ENCODE measurements at regions not wholly inside any gene's neighbourhood (a gene's known extent, or its start where the extent isn't known, plus 50 kb on each side); places are given as distances from the start of the nearest gene placed in this dataset.
A peak's percentile ranks its signal among the peaks of the same experiment; 100 is the strongest.

DNA sequence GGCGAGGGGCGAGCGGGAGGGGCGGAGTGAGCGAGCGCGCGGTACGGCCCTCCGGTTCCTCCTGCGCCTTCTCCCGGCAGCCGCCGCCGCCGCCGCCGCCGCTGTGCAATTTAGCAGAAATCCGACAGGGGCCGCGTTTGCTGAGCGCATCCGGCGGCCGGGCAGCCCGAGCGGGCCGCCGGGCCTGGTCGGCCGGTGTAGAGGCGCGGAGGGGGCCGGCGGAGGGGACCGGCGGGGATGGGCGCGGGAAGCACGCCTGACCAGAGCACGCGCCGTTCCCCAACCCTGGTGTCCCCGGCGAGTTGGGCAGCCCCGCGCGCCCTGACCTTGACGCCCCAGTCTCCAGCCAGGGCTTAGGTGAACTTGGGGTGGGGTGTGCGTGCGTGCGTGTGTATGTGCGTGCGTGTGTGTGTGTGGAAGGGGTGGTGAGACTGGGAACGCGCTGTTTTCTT, 144.5 kb upstream of the ZNF536 start:
- H3K4me3 ChIP-seq (ENCODE audit: low read length in 2 of 2), result peak overlapping the region; percentile 49 to 71
- no peaks in the 10 kb centered on the region for H3K9me3 ChIP-seq (ENCODE audit: control insufficient read depth in 2 of 2, low read length in 2 of 2)
- H3K27ac ChIP-seq (ENCODE audit: low read length), result no peak overlapping the region
- no peak overlapping the region for H3K9ac ChIP-seq (ENCODE audit: low read length in 2 of 2)
- peaks cover 51 to 78% of the 10 kb centered on the region in 2 donors for H3K27me3 ChIP-seq (ENCODE audit: control insufficient read depth in 1 of 2, insufficient read depth in 2 of 2, low read length in 2 of 2)
- peaks cover 36% of the 10 kb centered on the region for H3K4me1 ChIP-seq (ENCODE audit: control insufficient read depth, insufficient read depth, low read length)
- no peaks in the 10 kb centered on the region for H3K36me3 ChIP-seq (ENCODE audit: control insufficient read depth in 2 of 2, insufficient read depth in 2 of 2, low read length in 2 of 2)

DNA sequence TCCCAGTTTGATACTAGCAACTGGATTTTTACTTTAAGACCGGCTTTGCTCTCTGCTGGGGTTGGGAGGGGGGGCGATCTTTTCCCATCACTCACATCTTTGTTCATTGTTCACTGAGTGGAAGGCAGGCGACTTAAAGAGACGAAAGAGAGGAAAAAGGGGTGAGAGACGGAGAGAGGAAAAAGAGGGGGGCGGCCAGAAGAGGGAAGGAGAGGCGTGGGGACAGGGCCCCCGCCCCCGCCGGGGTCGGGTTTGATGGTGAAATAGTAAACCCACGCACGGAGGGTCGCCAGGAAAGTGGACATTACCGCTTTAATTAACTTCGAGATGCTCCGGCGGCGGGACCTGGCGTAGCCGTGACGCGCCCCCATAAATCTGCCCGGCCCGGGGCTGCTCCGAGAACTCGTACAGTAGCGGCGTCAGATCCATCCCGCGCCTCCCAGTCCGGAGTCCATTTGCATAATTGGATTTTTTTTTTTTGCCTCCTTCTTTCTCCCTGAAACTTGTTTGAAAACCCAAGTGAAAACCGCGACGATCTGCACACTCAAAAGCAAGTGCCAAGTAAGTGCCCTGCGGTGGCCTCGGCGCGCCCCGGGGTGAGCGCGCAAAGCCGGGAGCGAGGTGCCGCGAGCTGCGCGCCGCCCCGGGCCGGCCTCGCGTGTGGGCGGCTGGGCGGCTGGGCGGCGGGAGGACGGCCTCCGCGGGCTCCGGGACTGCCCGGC, 143.9 kb upstream of the ZNF536 start:
- no peak overlapping the region for H3K9ac ChIP-seq (ENCODE audit: low read length in 2 of 2)

DNA sequence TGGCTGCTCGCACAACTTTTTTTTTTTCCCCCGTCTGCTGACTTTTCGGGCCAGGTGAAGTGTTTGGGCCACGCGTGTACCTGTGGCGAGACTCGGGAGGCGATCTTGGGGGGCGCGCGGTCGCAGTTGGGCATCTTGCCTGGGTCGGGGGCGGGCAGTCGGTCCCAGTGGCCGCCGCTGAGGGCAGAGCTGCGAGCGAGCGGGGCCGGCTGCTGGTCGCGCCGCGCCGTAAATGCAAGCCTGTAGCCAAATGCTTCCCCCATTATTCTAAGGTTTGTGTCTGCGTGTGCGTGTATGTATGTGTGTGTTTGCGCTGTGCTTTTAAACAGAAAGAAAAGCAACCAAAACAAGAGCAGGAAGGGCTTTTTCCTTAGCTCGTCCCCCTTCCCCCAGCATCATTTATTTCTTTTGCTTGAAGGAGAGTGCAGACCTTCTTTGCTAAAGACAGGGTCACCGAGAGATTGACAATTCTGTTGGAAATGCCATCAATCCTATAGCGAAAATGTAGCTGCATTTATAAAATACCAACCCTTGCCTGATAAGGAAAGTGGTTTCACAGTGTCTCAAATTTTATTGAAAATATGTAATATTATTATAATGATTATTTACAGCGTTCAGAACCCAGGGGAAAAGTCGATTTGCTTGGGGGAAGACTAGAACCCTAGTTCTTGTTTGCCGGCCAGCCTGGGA, 143.2 kb upstream of the ZNF536 start:
- H3K27me3 ChIP-seq (ENCODE audit: control insufficient read depth in 1 of 2, insufficient read depth in 2 of 2, low read length in 2 of 2), result peaks cover 52 to 69% of the 10 kb centered on the region in 2 donors
- H3K36me3 ChIP-seq (ENCODE audit: control insufficient read depth in 2 of 2, insufficient read depth in 2 of 2, low read length in 2 of 2), result no peaks in the 10 kb centered on the region
- H3K9me3 ChIP-seq (ENCODE audit: control insufficient read depth in 2 of 2, low read length in 2 of 2), result no peaks in the 10 kb centered on the region
- H3K4me1 ChIP-seq (ENCODE audit: control insufficient read depth, insufficient read depth, low read length), result peaks cover 36% of the 10 kb centered on the region
- no peak overlapping the region for H3K27ac ChIP-seq (ENCODE audit: low read length)
- H3K9ac ChIP-seq (ENCODE audit: low read length in 2 of 2), result no peak overlapping the region
- H3K4me3 ChIP-seq (ENCODE audit: low read length in 2 of 2), result peak overlapping the region in 1 of 2 donors; percentile 71

More for the DNA sequence above, 143.9 kb upstream of the ZNF536 start:
- no peaks in the 10 kb centered on the region for H3K36me3 ChIP-seq (ENCODE audit: control insufficient read depth in 2 of 2, insufficient read depth in 2 of 2, low read length in 2 of 2)
- H3K27ac ChIP-seq (ENCODE audit: low read length), result no peak overlapping the region
- H3K4me1 ChIP-seq (ENCODE audit: control insufficient read depth, insufficient read depth, low read length), result peaks cover 36% of the 10 kb centered on the region
- no peaks in the 10 kb centered on the region for H3K9me3 ChIP-seq (ENCODE audit: control insufficient read depth in 2 of 2, low read length in 2 of 2)
- peaks cover 48 to 72% of the 10 kb centered on the region in 2 donors for H3K27me3 ChIP-seq (ENCODE audit: control insufficient read depth in 1 of 2, insufficient read depth in 2 of 2, low read length in 2 of 2)
- H3K4me3 ChIP-seq (ENCODE audit: low read length in 2 of 2), result peak overlapping the region; percentile 49 to 71

DNA sequence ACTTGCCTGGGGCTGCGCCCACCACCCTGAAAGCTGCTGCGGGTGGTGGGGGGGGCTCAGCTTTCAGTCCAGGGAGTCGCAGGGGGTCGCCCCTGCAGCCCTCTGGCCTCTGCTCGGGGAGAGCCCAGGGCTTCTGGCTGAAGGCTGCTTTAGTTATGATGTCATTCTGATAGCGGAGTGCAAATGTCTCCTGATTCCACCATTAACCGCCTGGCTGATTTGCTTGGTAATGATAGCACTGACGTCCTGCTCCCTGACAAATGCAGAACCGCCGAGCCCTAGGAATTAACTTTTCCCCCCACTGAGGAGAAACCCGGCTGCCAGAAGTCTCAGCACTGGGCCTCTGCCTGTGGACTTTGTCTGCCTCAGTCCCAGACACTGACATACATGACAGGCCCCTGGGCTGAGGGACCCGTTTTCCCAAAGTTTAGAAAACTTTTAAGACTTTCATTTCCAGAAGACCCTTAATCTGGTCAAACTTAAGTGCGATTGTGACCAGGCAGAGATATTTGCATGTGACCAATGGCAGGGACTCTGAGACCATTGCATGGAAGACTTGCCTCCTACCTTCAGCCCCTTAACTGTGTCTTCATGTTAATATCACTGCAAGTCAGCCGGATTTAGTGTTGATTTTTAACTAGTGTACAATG, 142.5 kb upstream of the ZNF536 start:
- H3K36me3 ChIP-seq (ENCODE audit: control insufficient read depth in 2 of 2, insufficient read depth in 2 of 2, low read length in 2 of 2), result no peaks in the 10 kb centered on the region
- H3K9ac ChIP-seq (ENCODE audit: low read length in 2 of 2), result no peak overlapping the region
- peaks cover 48 to 62% of the 10 kb centered on the region in 2 donors for H3K27me3 ChIP-seq (ENCODE audit: control insufficient read depth in 1 of 2, insufficient read depth in 2 of 2, low read length in 2 of 2)
- H3K9me3 ChIP-seq (ENCODE audit: control insufficient read depth in 2 of 2, low read length in 2 of 2), result no peaks in the 10 kb centered on the region
- H3K4me3 ChIP-seq (ENCODE audit: low read length in 2 of 2), result no peak overlapping the region
- H3K27ac ChIP-seq (ENCODE audit: low read length), result no peak overlapping the region
- H3K4me1 ChIP-seq (ENCODE audit: control insufficient read depth, insufficient read depth, low read length), result peaks cover 36% of the 10 kb centered on the region

DNA sequence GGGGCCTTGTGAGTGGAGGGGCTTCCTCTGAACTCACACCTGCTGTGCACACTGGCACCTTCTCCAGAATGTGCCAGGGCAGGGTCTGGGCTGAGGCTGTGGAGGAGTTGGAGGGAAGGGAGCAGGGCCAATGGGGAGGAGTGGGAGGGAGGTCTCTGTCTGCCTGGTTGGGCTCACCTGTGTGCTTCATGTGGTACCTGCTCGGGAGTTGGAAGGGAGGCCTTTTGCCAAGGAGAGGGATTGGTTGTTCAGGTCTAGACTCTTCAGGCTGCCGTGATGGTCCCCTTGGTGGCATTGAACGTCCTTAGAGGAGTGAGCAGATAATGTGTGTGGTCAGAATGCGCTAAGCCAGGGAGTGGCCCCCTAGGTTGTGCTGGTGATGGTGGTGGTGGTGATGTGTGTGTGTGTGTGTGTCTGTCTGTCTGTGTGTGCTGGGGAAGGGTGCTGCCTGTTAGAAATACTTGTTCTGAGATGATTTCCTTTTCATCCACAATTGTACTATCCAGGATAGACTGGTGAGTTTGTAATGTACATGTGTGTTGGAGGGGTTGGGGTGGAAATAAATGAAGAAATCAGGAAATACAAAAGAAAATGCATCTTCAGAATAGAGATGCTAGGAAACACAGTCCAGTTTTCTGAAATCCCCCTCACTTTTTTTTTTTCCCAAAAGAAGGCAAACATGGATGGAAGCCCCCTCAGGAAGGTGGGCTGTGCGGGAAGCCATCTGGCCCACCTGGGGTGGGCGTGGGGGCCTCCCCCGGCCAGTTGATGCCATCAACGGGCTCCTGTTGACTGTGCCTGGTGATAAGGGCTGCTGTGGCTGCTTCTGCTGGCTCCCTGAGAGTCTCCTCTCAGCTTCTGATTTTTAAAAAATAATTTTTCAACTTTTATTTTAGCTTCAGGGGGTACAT, 140.5 kb upstream of the ZNF536 start:
- peaks cover 43 to 50% of the 10 kb centered on the region in 2 donors for H3K27me3 ChIP-seq (ENCODE audit: control insufficient read depth in 1 of 2, insufficient read depth in 2 of 2, low read length in 2 of 2)

DNA sequence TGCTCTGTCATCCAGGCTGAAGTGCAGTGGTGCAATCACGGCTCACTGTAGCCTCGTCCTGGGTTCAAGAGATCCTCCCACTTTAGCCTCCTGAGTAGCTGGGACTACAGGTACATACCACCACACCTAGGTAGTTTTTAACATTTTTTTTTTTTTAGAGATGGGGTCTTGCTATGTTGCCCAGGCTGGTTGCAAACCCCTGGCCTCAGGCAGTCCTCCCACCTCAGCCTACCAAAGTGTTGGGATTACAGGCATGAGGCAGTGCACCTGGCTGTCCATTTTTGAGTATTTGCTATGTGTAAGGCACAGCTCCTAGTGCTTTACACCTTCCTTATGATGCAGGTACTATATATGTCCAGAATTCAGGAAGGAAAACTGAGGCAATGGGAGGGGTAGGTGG, 138.8 kb upstream of the ZNF536 start:
- H3K4me3 ChIP-seq (ENCODE audit: low read length in 2 of 2), result no peak overlapping the region
- H3K27me3 ChIP-seq (ENCODE audit: control insufficient read depth in 1 of 2, insufficient read depth in 2 of 2, low read length in 2 of 2), result peaks cover 40 to 41% of the 10 kb centered on the region in 2 donors
- H3K36me3 ChIP-seq (ENCODE audit: control insufficient read depth in 2 of 2, insufficient read depth in 2 of 2, low read length in 2 of 2), result no peaks in the 10 kb centered on the region
- no peak overlapping the region for H3K9ac ChIP-seq (ENCODE audit: low read length in 2 of 2)
- no peak overlapping the region for H3K27ac ChIP-seq (ENCODE audit: low read length)
- peaks cover 6% of the 10 kb centered on the region for H3K4me1 ChIP-seq (ENCODE audit: control insufficient read depth, insufficient read depth, low read length)
- no peaks in the 10 kb centered on the region for H3K9me3 ChIP-seq (ENCODE audit: control insufficient read depth in 2 of 2, low read length in 2 of 2)

More for the DNA sequence above, 140.5 kb upstream of the ZNF536 start:
- Histone ChIP-seq H3K9ac (ENCODE audit: low read length in 2 of 2) (no peak overlapping the region), H3K4me1 (ENCODE audit: control insufficient read depth, insufficient read depth, low read length) (peaks cover 23% of the 10 kb centered on the region), H3K4me3 (ENCODE audit: low read length in 2 of 2) (no peak overlapping the region), H3K9me3 (ENCODE audit: control insufficient read depth in 2 of 2, low read length in 2 of 2) (no peaks in the 10 kb centered on the region), H3K27ac (ENCODE audit: low read length) (no peak overlapping the region), H3K36me3 (ENCODE audit: control insufficient read depth in 2 of 2, insufficient read depth in 2 of 2, low read length in 2 of 2) (no peaks in the 10 kb centered on the region)

DNA sequence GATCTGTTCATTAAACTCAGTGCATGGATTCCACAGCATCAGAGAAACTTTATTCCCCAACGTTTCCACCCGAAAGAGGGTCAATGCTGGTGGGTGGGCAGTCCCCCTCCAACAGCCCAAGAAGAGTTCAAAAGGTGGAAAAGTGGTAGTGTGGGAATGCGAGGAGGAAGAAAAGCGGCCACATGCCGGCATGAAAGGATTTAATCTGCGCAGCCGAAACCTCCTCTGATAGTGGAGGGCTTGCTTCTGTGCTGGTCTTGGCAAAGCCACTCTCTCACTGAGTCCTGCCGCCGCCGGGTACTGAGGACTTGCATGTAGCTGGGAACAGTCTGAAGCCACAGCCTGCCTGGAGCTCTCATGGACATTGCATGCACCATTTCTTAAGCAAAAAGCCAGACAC, 136.2 kb upstream of the ZNF536 start:
- H3K9ac ChIP-seq (ENCODE audit: low read length in 2 of 2), result no peak overlapping the region
- H3K27me3 ChIP-seq (ENCODE audit: control insufficient read depth in 1 of 2, insufficient read depth in 2 of 2, low read length in 2 of 2), result peaks cover 26 to 29% of the 10 kb centered on the region in 2 donors
- no peaks in the 10 kb centered on the region for H3K9me3 ChIP-seq (ENCODE audit: control insufficient read depth in 2 of 2, low read length in 2 of 2)
- no peak overlapping the region for H3K4me3 ChIP-seq (ENCODE audit: low read length in 2 of 2)
- H3K36me3 ChIP-seq (ENCODE audit: control insufficient read depth in 2 of 2, insufficient read depth in 2 of 2, low read length in 2 of 2), result no peaks in the 10 kb centered on the region
- no peaks in the 10 kb centered on the region for H3K4me1 ChIP-seq (ENCODE audit: control insufficient read depth, insufficient read depth, low read length)
- no peak overlapping the region for H3K27ac ChIP-seq (ENCODE audit: low read length)

DNA sequence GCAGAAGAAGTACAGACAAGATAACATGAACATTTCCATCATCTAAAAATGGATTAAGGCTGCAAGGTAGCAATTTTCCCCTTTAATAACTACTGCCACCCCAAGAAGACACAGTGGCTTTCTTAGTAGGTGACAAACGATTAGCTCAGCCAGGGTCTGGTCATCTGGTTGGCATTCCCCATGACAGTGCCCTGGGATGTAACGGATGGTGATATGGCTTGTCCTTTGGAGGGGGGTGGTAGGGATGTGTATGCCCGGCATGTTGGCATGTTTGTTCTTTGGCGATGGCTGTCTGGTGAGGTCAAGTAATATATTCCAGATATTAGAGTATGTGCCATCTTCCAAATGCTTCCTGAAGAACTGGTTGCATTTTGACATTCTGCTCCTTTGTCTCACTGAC, 135.6 kb upstream of the ZNF536 start:
- Histone ChIP-seq H3K9me3 (ENCODE audit: control insufficient read depth in 2 of 2, low read length in 2 of 2) (no peaks in the 10 kb centered on the region), H3K9ac (ENCODE audit: low read length in 2 of 2) (no peak overlapping the region), H3K27ac (ENCODE audit: low read length) (no peak overlapping the region), H3K4me1 (ENCODE audit: control insufficient read depth, insufficient read depth, low read length) (no peaks in the 10 kb centered on the region), H3K4me3 (ENCODE audit: low read length in 2 of 2) (no peak overlapping the region), H3K36me3 (ENCODE audit: control insufficient read depth in 2 of 2, insufficient read depth in 2 of 2, low read length in 2 of 2) (no peaks in the 10 kb centered on the region), H3K27me3 (ENCODE audit: control insufficient read depth in 1 of 2, insufficient read depth in 2 of 2, low read length in 2 of 2) (peaks cover 20 to 23% of the 10 kb centered on the region in 2 donors)

DNA sequence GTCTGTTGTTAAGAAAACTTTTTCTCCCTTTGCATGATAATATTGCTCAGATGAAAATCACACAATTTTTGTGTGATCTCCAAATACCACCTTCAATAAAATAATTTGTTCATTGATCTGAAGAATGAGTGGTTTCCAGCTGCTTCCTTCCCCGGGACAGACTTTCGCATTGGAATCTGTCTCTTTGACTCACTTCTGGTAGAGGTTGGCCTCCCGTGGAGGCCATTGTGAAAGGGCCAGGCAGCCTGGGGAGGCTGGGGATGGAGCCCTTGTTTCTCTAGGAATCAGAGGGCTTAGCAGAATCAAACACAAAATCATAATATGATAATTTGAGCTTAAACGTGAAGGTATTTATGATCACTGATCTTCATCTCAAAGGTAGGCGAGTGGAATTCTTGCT, 135.0 kb upstream of the ZNF536 start:
- Histone ChIP-seq H3K27ac (ENCODE audit: low read length) (no peak overlapping the region), H3K36me3 (ENCODE audit: control insufficient read depth in 2 of 2, insufficient read depth in 2 of 2, low read length in 2 of 2) (no peaks in the 10 kb centered on the region), H3K4me3 (ENCODE audit: low read length in 2 of 2) (no peak overlapping the region), H3K4me1 (ENCODE audit: control insufficient read depth, insufficient read depth, low read length) (no peaks in the 10 kb centered on the region), H3K9ac (ENCODE audit: low read length in 2 of 2) (no peak overlapping the region), H3K27me3 (ENCODE audit: control insufficient read depth in 1 of 2, insufficient read depth in 2 of 2, low read length in 2 of 2) (peaks cover 15 to 17% of the 10 kb centered on the region in 2 donors), H3K9me3 (ENCODE audit: control insufficient read depth in 2 of 2, low read length in 2 of 2) (no peaks in the 10 kb centered on the region)

Measured in stomach smooth muscle (tissue), 2 donors.